Dermis blood vessel endothelial cell (primary cell): ENCODE measurements at regions not wholly inside any gene's neighbourhood (a gene's known extent, or its start where the extent isn't known, plus 50 kb on each side); places are given as distances from the start of the nearest gene placed in this dataset.
"Not testable (repeated sequence)": the region's sequence is repeated elsewhere in the genome, so short reads cannot be mapped to it uniquely, and the experiment has no call there.

Experiments
- DNase-seq: peaks from one replicate; pipeline ENCODE4 v3.0.0; 2010

GRCh38 chr9:10835791-10836463 lies 223.1 kb upstream of the PTPRD start:
- no peak for DNase-seq

- no peak for DNase-seq
These were observed 230.3 kb upstream of the PTPRD start for GRCh38 chr9:10843151-10843550.

- peak; percentile 18 for DNase-seq
These were observed 243.0 kb upstream of the PTPRD start for GRCh38 chr9:10855847-10856246.

- no peak for DNase-seq
These were observed 246.0 kb upstream of the PTPRD start for GRCh38 chr9:10858817-10859216.

- DNase-seq, result no peak
These were observed 250.7 kb upstream of the PTPRD start for GRCh38 chr9:10863476-10863875.

GRCh38 chr9:10867194-10867593 lies 254.4 kb upstream of the PTPRD start:
- no peak for DNase-seq

- no peak for DNase-seq
These were observed 256.9 kb upstream of the PTPRD start for GRCh38 chr9:10869687-10870086.

- DNase-seq, result no peak
These were observed 261.2 kb upstream of the PTPRD start for GRCh38 chr9:10873999-10874398.

GRCh38 chr9:10875752-10876151 lies 262.9 kb upstream of the PTPRD start:
- peak; percentile 68 for DNase-seq

GRCh38 chr9:10876333-10876732 lies 263.5 kb upstream of the PTPRD start:
- DNase-seq, result peak; percentile 35

GRCh38 chr9:10890266-10890665 lies 277.5 kb upstream of the PTPRD start:
- not testable (repeated sequence) for DNase-seq

- no peak for DNase-seq
These were observed 286.7 kb upstream of the PTPRD start for GRCh38 chr9:10899509-10899908.

GRCh38 chr9:10903969-10904368 lies 291.2 kb upstream of the PTPRD start:
- DNase-seq, result no peak

GRCh38 chr9:10910779-10911178 lies 298.0 kb upstream of the PTPRD start:
- no peak for DNase-seq

GRCh38 chr9:10911373-10911772 lies 298.6 kb upstream of the PTPRD start:
- DNase-seq, result no peak

- no peak for DNase-seq
These were observed 304.2 kb upstream of the PTPRD start for GRCh38 chr9:10917001-10917400.

- no peak for DNase-seq
These were observed 308.9 kb upstream of the PTPRD start for GRCh38 chr9:10921671-10922070.

GRCh38 chr9:10925896-10926295 lies 313.1 kb upstream of the PTPRD start:
- DNase-seq, result no peak

GRCh38 chr9:10928372-10928771 lies 315.6 kb upstream of the PTPRD start:
- DNase-seq, result no peak

- no peak for DNase-seq
These were observed 317.3 kb upstream of the PTPRD start for GRCh38 chr9:10930081-10930480.

- DNase-seq, result no peak
These were observed 334.0 kb upstream of the PTPRD start for GRCh38 chr9:10946676-10947410.

GRCh38 chr9:10957878-10958277 lies 345.1 kb upstream of the PTPRD start:
- DNase-seq, result no peak

- DNase-seq, result no peak
These were observed 349.1 kb upstream of the PTPRD start for GRCh38 chr9:10961883-10962282.

- DNase-seq, result no peak
These were observed 370.4 kb upstream of the PTPRD start for GRCh38 chr9:10983251-10983650.

GRCh38 chr9:10999646-11000045 lies 386.8 kb upstream of the PTPRD start:
- no peak for DNase-seq
